ENCODE measurements at regions not wholly inside any gene's neighbourhood (a gene's known extent, or its start where the extent isn't known, plus 50 kb on each side); places are given as distances from the start of the nearest gene placed in this dataset.

DNA sequence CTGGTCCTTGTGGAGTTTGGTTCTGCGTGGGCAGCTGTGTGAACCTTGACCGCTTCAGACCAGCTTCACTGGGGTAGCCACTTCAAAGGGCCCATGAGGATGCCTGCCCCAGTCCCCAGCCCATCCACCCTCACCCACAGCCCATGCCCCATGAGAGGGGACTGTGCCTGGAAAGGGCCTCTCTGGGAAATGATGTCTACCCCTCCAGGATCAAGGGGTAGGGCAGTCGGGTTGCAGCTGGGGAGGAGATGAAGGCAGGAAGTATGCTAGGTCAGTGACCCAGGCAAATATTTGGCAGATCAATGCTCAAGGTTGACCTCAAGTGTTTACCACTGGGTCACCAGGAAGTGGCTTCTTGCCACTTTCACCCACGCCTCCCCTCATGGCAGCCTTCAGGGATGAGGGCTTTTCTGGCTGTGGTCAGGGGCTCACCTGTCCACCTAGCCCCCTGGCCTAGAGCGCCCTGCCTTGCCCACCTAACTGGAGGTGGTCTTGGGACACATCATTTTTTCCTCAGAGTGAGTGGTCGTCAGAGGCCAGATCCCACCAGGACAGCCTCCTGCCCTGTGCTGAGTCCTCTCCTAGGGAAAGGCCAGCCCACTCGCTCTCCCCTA is 109.5 kb downstream of the SNX5 start (continued):
- TF ChIP-seq RFX3 (CRISPR knock-in tag; IDR thresholded peaks at IDR 0.05) (peak; percentile 63), SOX13 (IDR thresholded peaks at IDR 0.05) (peak; percentile 98), SOX13 (CRISPR knock-in tag; conservative IDR thresholded peaks at IDR 0.05 in 1 of 2, IDR thresholded peaks at IDR 0.05 in 1 of 2) (peak in 1 of 2 experiments; percentile 99; a peak in 2 of 4 replicates), ETS1 (CRISPR knock-in tag; IDR thresholded peaks at IDR 0.05) (no peak), ZNF326 (CRISPR knock-in tag; IDR thresholded peaks at IDR 0.05; ENCODE audit: borderline replicate concordance) (no peak), ZNF501 (CRISPR knock-in tag; IDR thresholded peaks at IDR 0.05) (peak; percentile 92), ZFP37 (CRISPR knock-in tag; IDR thresholded peaks at IDR 0.05; ENCODE audit: borderline replicate concordance) (peak; percentile 88; the same call in 1 of the 2 replicates), ZNF205 (CRISPR knock-in tag; IDR thresholded peaks at IDR 0.05) (peak; percentile 97), SIX4 (CRISPR knock-in tag; IDR thresholded peaks at IDR 0.05) (peak; percentile 97), ZNF792 (CRISPR knock-in tag; IDR thresholded peaks at IDR 0.05) (peak; percentile 97), SMAD9 (CRISPR knock-in tag; IDR thresholded peaks at IDR 0.05) (0 out of 2 replicates have a peak, but pooled peaks have one; percentile 80), ZKSCAN5 (CRISPR knock-in tag; IDR thresholded peaks at IDR 0.05) (peak; percentile 92), GABPA (IDR thresholded peaks at IDR 0.05; ENCODE audit: low read depth, low read length) (no peak), GABPA (CRISPR knock-in tag; IDR thresholded peaks at IDR 0.05; ENCODE audit: low read depth) (peak; percentile 86), SUZ12 (IDR thresholded peaks at IDR 0.05; ENCODE audit: low read depth, low read length) (no peak), HNRNPH1 (optimal IDR thresholded peaks at IDR 0.05; ENCODE audit: low read depth, low read length) (peak; percentile 74)
- TF ChIP-seq, protein P1, sequence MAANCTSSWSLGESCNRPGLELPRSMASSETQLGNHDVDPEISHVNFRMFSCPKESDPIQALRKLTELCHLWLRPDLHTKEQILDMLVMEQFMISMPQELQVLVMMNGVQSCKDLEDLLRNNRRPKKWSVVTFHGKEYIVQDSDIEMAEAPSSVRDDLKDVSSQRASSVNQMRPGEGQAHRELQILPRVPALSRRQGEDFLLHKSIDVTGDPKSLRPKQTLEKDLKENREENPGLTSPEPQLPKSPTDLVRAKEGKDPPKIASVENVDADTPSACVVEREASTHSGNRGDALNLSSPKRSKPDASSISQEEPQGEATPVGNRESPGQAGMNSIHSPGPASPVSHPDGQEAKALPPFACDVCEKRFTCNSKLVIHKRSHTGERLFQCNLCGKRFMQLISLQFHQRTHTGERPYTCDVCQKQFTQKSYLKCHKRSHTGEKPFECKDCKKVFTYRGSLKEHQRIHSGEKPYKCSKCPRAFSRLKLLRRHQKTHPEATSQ (CRISPR knock-in tag; IDR thresholded peaks at IDR 0.05; ENCODE audit: borderline replicate concordance) = no peak; the same call in 1 of the 2 replicates
- TF ChIP-seq, protein P2, sequence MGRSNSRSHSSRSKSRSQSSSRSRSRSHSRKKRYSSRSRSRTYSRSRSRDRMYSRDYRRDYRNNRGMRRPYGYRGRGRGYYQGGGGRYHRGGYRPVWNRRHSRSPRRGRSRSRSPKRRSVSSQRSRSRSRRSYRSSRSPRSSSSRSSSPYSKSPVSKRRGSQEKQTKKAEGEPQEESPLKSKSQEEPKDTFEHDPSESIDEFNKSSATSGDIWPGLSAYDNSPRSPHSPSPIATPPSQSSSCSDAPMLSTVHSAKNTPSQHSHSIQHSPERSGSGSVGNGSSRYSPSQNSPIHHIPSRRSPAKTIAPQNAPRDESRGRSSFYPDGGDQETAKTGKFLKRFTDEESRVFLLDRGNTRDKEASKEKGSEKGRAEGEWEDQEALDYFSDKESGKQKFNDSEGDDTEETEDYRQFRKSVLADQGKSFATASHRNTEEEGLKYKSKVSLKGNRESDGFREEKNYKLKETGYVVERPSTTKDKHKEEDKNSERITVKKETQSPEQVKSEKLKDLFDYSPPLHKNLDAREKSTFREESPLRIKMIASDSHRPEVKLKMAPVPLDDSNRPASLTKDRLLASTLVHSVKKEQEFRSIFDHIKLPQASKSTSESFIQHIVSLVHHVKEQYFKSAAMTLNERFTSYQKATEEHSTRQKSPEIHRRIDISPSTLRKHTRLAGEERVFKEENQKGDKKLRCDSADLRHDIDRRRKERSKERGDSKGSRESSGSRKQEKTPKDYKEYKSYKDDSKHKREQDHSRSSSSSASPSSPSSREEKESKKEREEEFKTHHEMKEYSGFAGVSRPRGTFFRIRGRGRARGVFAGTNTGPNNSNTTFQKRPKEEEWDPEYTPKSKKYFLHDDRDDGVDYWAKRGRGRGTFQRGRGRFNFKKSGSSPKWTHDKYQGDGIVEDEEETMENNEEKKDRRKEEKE (IDR thresholded peaks at IDR 0.05) = no peak
- TF ChIP-seq, protein P3, sequence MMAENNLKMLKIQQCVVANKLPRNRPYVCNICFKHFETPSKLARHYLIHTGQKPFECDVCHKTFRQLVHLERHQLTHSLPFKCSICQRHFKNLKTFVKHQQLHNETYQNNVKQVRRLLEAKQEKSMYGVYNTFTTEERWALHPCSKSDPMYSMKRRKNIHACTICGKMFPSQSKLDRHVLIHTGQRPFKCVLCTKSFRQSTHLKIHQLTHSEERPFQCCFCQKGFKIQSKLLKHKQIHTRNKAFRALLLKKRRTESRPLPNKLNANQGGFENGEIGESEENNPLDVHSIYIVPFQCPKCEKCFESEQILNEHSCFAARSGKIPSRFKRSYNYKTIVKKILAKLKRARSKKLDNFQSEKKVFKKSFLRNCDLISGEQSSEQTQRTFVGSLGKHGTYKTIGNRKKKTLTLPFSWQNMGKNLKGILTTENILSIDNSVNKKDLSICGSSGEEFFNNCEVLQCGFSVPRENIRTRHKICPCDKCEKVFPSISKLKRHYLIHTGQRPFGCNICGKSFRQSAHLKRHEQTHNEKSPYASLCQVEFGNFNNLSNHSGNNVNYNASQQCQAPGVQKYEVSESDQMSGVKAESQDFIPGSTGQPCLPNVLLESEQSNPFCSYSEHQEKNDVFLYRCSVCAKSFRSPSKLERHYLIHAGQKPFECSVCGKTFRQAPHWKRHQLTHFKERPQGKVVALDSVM (CRISPR knock-in tag; IDR thresholded peaks at IDR 0.05) = peak; percentile 84
- TF ChIP-seq, protein P4, sequence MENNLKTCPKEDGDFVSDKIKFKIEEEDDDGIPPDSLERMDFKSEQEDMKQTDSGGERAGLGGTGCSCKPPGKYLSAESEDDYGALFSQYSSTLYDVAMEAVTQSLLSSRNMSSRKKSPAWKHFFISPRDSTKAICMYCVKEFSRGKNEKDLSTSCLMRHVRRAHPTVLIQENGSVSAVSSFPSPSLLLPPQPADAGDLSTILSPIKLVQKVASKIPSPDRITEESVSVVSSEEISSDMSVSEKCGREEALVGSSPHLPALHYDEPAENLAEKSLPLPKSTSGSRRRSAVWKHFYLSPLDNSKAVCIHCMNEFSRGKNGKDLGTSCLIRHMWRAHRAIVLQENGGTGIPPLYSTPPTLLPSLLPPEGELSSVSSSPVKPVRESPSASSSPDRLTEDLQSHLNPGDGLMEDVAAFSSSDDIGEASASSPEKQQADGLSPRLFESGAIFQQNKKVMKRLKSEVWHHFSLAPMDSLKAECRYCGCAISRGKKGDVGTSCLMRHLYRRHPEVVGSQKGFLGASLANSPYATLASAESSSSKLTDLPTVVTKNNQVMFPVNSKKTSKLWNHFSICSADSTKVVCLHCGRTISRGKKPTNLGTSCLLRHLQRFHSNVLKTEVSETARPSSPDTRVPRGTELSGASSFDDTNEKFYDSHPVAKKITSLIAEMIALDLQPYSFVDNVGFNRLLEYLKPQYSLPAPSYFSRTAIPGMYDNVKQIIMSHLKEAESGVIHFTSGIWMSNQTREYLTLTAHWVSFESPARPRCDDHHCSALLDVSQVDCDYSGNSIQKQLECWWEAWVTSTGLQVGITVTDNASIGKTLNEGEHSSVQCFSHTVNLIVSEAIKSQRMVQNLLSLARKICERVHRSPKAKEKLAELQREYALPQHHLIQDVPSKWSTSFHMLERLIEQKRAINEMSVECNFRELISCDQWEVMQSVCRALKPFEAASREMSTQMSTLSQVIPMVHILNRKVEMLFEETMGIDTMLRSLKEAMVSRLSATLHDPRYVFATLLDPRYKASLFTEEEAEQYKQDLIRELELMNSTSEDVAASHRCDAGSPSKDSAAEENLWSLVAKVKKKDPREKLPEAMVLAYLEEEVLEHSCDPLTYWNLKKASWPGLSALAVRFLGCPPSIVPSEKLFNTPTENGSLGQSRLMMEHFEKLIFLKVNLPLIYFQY (CRISPR knock-in tag; IDR thresholded peaks at IDR 0.05; ENCODE audit: borderline replicate concordance) = peak; percentile 98

All from HepG2 (cell line).